ENCODE measurements at regions not wholly inside any gene's neighbourhood (a gene's known extent, or its start where the extent isn't known, plus 50 kb on each side); places are given as distances from the start of the nearest gene placed in this dataset.

DNA sequence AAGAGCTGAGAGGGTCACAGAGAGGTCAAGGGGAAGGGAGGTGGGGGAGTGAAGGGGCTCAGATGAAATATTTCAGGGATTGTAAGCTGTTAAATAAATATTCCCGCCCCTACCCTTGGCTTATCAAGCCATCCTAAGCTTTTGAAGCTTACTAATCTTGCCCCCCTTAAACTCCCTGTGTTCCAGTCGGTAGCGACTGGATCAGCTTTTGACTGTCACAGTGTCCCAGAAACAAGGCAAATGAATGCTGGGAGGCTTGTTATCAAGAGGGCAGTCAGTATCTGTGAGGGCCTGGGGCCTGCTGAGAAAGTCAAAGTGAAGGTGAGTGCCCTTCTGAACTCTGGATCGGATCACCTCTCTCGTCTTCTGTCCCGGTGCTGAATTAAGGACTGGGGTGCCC, 128.1 kb downstream of the DACT1 start:
- no peak for TF ChIP-seq POLR2A (IDR thresholded peaks at IDR 0.05)

DNA sequence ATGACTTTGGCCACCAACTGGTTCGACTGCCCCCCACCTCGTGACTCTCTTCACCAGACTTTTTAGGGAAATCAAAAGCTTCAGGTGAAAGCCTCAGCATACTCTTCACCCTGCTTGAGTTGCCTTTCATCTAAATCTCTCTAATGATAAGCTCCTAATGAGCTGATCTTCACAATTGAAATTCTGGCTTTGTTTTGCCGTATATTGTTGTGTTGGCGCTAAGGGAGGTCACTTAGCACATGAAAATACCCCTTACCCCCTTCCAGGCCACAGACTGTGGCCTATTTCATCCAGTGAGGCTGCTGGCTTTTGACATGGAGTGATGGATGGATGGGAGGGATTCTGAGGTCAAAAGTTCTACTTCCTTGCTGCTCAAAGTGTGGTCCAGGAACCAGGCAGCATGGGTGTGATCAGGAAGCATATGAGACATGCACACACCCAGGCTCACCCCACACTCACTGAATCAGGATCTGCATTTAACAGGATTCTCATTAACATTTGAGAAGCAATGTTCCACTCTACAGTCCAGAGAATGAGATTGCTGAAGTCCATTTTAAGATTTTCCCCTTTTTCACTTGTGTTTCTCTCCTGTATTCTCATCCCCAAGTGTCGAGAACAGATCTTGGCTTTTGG, 131.4 kb downstream of the DACT1 start:
- Histone ChIP-seq H3K36me3 (no peaks in the 10 kb centered on the region), H3K4me1 (no peaks in the 10 kb centered on the region), H3K27me3 (no peaks in the 10 kb centered on the region), H3K4me3 (no peak overlapping the region), H3K9me3 (no peaks in the 10 kb centered on the region), H3K27ac (no peak overlapping the region)
- no peak for DNase-seq
- TF ChIP-seq, protein P1, sequence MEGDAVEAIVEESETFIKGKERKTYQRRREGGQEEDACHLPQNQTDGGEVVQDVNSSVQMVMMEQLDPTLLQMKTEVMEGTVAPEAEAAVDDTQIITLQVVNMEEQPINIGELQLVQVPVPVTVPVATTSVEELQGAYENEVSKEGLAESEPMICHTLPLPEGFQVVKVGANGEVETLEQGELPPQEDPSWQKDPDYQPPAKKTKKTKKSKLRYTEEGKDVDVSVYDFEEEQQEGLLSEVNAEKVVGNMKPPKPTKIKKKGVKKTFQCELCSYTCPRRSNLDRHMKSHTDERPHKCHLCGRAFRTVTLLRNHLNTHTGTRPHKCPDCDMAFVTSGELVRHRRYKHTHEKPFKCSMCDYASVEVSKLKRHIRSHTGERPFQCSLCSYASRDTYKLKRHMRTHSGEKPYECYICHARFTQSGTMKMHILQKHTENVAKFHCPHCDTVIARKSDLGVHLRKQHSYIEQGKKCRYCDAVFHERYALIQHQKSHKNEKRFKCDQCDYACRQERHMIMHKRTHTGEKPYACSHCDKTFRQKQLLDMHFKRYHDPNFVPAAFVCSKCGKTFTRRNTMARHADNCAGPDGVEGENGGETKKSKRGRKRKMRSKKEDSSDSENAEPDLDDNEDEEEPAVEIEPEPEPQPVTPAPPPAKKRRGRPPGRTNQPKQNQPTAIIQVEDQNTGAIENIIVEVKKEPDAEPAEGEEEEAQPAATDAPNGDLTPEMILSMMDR (IDR thresholded peaks at IDR 0.05): no peak
- TF ChIP-seq POLR2A (IDR thresholded peaks at IDR 0.05): no peak

More for the DNA sequence above, 128.1 kb downstream of the DACT1 start:
- Histone ChIP-seq H3K4me3 (no peak overlapping the region), H3K27me3 (no peaks in the 10 kb centered on the region), H3K9me3 (no peaks in the 10 kb centered on the region), H3K4me1 (no peaks in the 10 kb centered on the region), H3K36me3 (no peaks in the 10 kb centered on the region), H3K27ac (peak overlapping the region in 1 of 4 donors; percentile 56)
- no peak for DNase-seq

DNA sequence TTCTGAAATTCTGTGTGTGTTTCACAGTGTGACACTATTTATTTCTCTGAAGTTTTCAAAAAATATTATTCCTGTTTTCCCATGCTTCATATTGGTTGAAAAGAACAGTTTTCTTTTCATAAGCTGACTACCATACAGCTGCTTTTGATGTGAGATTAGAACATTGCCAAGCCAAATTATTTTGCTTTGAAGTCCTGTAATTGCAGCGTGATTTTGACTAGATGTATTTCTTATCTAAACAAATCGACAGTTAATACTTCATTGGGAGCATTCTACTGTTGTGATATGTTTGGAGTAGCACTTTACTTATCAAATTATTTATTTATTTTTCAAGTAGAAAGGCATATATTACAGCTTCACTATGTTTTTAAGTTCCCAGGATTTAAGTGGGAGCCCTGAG, 132.0 kb downstream of the DACT1 start:
- TF ChIP-seq POLR2A (IDR thresholded peaks at IDR 0.05): no peak
- TF ChIP-seq, protein P1 (IDR thresholded peaks at IDR 0.05): no peak
- H3K9me3 ChIP-seq: no peaks in the 10 kb centered on the region
- H3K27me3 ChIP-seq: no peaks in the 10 kb centered on the region
- H3K27ac ChIP-seq: no peak overlapping the region
- H3K4me1 ChIP-seq: no peaks in the 10 kb centered on the region
- H3K4me3 ChIP-seq: no peak overlapping the region
- no peaks in the 10 kb centered on the region for H3K36me3 ChIP-seq
- DNase-seq: no peak

DNA sequence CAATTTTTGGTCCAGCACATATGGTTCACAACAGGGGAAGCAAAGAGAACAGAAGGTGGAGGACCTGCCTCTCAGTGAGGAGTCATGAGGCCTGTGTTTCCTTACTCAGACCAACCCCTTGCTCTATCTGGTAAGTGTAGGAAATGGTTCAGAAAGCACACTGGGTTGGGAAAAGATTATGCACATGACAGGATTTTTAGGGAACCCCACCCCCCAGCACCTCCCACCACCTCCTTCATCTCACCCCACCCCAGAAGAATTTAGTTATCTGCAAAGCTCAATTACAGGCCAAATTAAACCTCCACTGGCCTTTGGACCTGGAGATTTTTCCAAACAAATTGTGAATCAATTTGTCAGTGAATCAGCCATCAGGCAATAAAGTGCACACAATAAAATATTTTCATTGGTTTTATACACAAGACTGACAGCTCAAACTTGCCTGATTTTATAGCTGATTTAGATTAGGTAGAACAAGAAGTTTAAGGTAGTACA, 132.8 kb downstream of the DACT1 start:
- Histone ChIP-seq H3K27me3 (no peaks in the 10 kb centered on the region), H3K4me3 (no peak overlapping the region)
- no peak for DNase-seq

DNA sequence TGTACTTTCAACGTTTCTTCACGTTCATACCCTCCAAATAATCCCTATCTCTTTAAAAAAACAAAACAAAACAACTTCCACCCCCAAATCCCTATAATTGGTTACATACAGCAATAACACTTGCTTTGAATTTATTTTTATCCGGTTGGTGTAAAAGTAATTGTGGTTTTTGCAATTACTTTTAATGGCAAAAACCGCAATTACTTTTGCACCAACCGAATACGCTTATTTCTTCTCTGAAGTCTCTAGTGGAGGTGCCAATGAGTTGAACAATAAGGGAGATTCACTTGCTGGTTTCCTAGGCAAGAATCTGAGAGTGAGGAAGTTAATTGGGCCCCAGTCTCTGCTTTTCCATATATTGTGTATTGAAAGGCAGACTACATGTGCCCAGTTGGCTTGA, 133.3 kb downstream of the DACT1 start:
- Histone ChIP-seq H3K36me3 (no peaks in the 10 kb centered on the region), H3K4me1 (no peaks in the 10 kb centered on the region), H3K27me3 (no peaks in the 10 kb centered on the region), H3K27ac (peak overlapping the region in 1 of 4 donors; percentile 17), H3K4me3 (no peak overlapping the region), H3K9me3 (no peaks in the 10 kb centered on the region)
- TF ChIP-seq, protein P1 (IDR thresholded peaks at IDR 0.05): no peak
- no peak for TF ChIP-seq POLR2A (IDR thresholded peaks at IDR 0.05)
- no peak for DNase-seq

More for the DNA sequence above, 132.8 kb downstream of the DACT1 start:
- Histone ChIP-seq H3K9me3 (no peaks in the 10 kb centered on the region), H3K27ac (peak overlapping the region in 1 of 4 donors; percentile 17), H3K4me1 (no peaks in the 10 kb centered on the region), H3K36me3 (no peaks in the 10 kb centered on the region)
- no peak for TF ChIP-seq POLR2A (IDR thresholded peaks at IDR 0.05)
- TF ChIP-seq, protein P1 (IDR thresholded peaks at IDR 0.05): no peak

DNA sequence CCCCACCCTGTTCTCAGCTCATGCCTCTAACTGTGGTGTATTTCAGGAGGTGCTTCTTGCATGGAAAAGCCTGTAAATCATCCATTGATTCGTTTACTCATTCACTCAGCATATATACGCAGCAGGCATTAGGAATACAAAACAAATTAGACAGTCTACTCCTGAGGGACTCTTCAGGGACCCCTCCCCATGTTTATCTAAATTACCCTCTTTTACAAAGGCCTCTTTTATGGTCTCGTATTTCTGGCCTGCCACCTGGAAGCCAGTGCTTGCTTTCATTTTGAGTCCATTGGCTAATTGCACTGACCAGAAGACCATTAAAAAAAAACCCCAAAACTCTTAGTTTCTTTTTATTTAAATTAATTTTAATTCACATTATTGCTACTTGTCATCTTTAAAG, 134.4 kb downstream of the DACT1 start:
- TF ChIP-seq, protein P1 (IDR thresholded peaks at IDR 0.05): no peak
- no peak for TF ChIP-seq POLR2A (IDR thresholded peaks at IDR 0.05)
- H3K36me3 ChIP-seq: no peaks in the 10 kb centered on the region
- H3K27ac ChIP-seq: no peak overlapping the region
- no peaks in the 10 kb centered on the region for H3K9me3 ChIP-seq
- no peak for DNase-seq
- H3K27me3 ChIP-seq: no peaks in the 10 kb centered on the region
- H3K4me3 ChIP-seq: no peak overlapping the region
- no peaks in the 10 kb centered on the region for H3K4me1 ChIP-seq

All from Peyer's patch (tissue), 4 donors.